MM.1S (cell line): ENCODE measurements at regions not wholly inside any gene's neighbourhood (a gene's known extent, or its start where the extent isn't known, plus 50 kb on each side); places are given as distances from the start of the nearest gene placed in this dataset.

Source experiments
- DNase-seq: peaks from one replicate; pipeline ENCODE4 v3.0.0-alpha.2; 2015
- H2AFZ ChIP-seq: fragments of 300-600 bp; sonication (generic); 2 replicates; pipeline ENCODE4 v1.6.0; 2016; ENCODE audit warnings: antibody characterized with exemption, low read length
- H3F3A ChIP-seq: fragments of 300-600 bp; sonication (generic); 2 replicates; pipeline ENCODE4 v1.6.1; 2016; ENCODE audit warnings: mild to moderate bottlenecking, antibody characterized with exemption, low read length, moderate library complexity, mixed read lengths; ENCODE audit not compliant: insufficient read depth
- H3K27ac ChIP-seq: fragments of 300-600 bp; sonication (generic); 2 replicates; pipeline ENCODE4 v1.5.1; 2016; ENCODE audit warnings: mild to moderate bottlenecking, low read length
- H3K27me3 ChIP-seq: fragments of 300-600 bp; sonication (generic); replicated peaks from 2 replicates; pipeline ENCODE4 v1.6.0; 2016; ENCODE audit warnings: low read length; ENCODE audit not compliant: insufficient read depth
- H3K36me3 ChIP-seq: fragments of 300-600 bp; sonication (generic); replicated peaks from 2 replicates; pipeline ENCODE4 v1.6.1; 2016; ENCODE audit warnings: mild to moderate bottlenecking, low read length, mixed read lengths; ENCODE audit not compliant: insufficient read depth
- H3K4me1 ChIP-seq: fragments of 300-600 bp; sonication (generic); 2 replicates; pipeline ENCODE4 v1.6.1; 2016; ENCODE audit warnings: low read length, mixed read lengths
- H3K4me2 ChIP-seq: fragments of 300-600 bp; sonication (generic); 2 replicates; pipeline ENCODE4 v1.6.0; 2016; ENCODE audit warnings: low read depth, low read length
- H3K4me3 ChIP-seq: fragments of 300-600 bp; sonication (generic); 2 replicates; pipeline ENCODE4 v1.5.1; 2016; ENCODE audit warnings: low read length, mixed read lengths
- H3K79me2 ChIP-seq: fragments of 300-600 bp; sonication (generic); 2 replicates; pipeline ENCODE4 v1.6.1; 2016; ENCODE audit warnings: mixed run types, low read length, mixed read lengths
- H3K9ac ChIP-seq: fragments of 300-600 bp; sonication (generic); 2 replicates; pipeline ENCODE4 v1.6.1; 2016; ENCODE audit warnings: low read length, mixed read lengths
- H3K9me2 ChIP-seq: fragments of 300-600 bp; sonication (generic); replicated peaks from 2 replicates; pipeline ENCODE4 v1.6.1; 2016; ENCODE audit warnings: mild to moderate bottlenecking, low read length, mixed read lengths; ENCODE audit not compliant: insufficient read depth
- H3K9me3 ChIP-seq: fragments of 300-600 bp; sonication (generic); replicated peaks from 2 replicates; pipeline ENCODE4 v1.6.1; 2016; ENCODE audit warnings: mild to moderate bottlenecking, low read length, mixed read lengths; ENCODE audit not compliant: insufficient read depth
- H4K20me1 ChIP-seq: fragments of 300-600 bp; sonication (generic); 2 replicates; pipeline ENCODE4 v1.6.1; 2016; ENCODE audit warnings: mild to moderate bottlenecking, low read length, moderate library complexity, mixed read lengths; ENCODE audit not compliant: insufficient read depth
- EZH2 ChIP-seq: fragments of 300-600 bp; sonication (generic); optimal IDR thresholded peaks from 2 replicates; pipeline ENCODE3; 2017; ENCODE audit warnings: low read depth, mild to moderate bottlenecking, antibody characterized with exemption, low read length, mixed read lengths
- EZH2phosphoT487 ChIP-seq: fragments of 300-600 bp; sonication (generic); IDR thresholded peaks from 2 replicates; pipeline ENCODE4 v1.6.1; 2018; ENCODE audit warnings: antibody characterized with exemption, low read length
- TF ChIP-seq, protein P1 (sequence below): fragments of 300-600 bp; sonication (generic); IDR thresholded peaks from 2 replicates; pipeline ENCODE4 v1.5.1; 2016; ENCODE audit warnings: antibody characterized with exemption, low read length, mixed read lengths

DNA sequence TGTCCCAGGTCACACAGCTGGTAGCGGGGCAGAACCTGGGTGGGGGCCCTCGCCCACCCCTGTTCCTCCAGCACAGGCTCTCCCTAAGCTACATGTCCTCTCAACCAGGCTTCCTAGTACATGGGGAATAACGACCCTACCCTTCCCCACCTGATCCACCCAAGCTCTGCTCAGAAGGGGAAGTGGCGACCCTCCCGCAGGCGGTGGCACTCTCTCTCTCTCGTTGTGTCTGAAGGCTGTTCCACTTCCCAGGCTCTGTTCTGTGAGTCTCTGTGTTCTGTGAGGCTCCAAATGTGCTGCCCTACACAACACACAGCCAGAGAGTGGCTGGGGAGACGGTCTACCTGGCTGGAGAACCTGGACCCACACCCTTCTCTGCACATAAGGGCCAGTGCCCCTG, 135.8 kb downstream of the COPS8 start:
- H2AFZ ChIP-seq = no peak overlapping the region
- H3K79me2 ChIP-seq = no peaks in the 10 kb centered on the region
- no peak overlapping the region for H3K4me3 ChIP-seq
- no peaks in the 10 kb centered on the region for H3K27me3 ChIP-seq
- no peak overlapping the region for H3K27ac ChIP-seq
- DNase-seq = no peak
- H3K4me2 ChIP-seq = no peak overlapping the region
- no peaks in the 10 kb centered on the region for H4K20me1 ChIP-seq
- no peaks in the 10 kb centered on the region for H3K9me3 ChIP-seq
- no peaks in the 10 kb centered on the region for H3K9me2 ChIP-seq
- no peak overlapping the region for H3K9ac ChIP-seq
- H3K4me1 ChIP-seq = no peaks in the 10 kb centered on the region
- no peaks in the 10 kb centered on the region for H3F3A ChIP-seq
- no peaks in the 10 kb centered on the region for H3K36me3 ChIP-seq
- TF ChIP-seq EZH2 (no peak), EZH2phosphoT487 (no peak)
- TF ChIP-seq, protein P1, sequence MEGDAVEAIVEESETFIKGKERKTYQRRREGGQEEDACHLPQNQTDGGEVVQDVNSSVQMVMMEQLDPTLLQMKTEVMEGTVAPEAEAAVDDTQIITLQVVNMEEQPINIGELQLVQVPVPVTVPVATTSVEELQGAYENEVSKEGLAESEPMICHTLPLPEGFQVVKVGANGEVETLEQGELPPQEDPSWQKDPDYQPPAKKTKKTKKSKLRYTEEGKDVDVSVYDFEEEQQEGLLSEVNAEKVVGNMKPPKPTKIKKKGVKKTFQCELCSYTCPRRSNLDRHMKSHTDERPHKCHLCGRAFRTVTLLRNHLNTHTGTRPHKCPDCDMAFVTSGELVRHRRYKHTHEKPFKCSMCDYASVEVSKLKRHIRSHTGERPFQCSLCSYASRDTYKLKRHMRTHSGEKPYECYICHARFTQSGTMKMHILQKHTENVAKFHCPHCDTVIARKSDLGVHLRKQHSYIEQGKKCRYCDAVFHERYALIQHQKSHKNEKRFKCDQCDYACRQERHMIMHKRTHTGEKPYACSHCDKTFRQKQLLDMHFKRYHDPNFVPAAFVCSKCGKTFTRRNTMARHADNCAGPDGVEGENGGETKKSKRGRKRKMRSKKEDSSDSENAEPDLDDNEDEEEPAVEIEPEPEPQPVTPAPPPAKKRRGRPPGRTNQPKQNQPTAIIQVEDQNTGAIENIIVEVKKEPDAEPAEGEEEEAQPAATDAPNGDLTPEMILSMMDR = no peak

- no peaks in the 10 kb centered on the region for H3K9me3 ChIP-seq
- no peaks in the 10 kb centered on the region for H3K27me3 ChIP-seq
- no peak overlapping the region for H3K4me2 ChIP-seq
- no peak overlapping the region for H2AFZ ChIP-seq
- no peaks in the 10 kb centered on the region for H3F3A ChIP-seq
- H3K9me2 ChIP-seq = no peaks in the 10 kb centered on the region
- DNase-seq = no peak
- no peaks in the 10 kb centered on the region for H4K20me1 ChIP-seq
- no peaks in the 10 kb centered on the region for H3K36me3 ChIP-seq
- H3K4me1 ChIP-seq = no peaks in the 10 kb centered on the region
- H3K79me2 ChIP-seq = no peaks in the 10 kb centered on the region
- TF ChIP-seq, protein P1 = no peak
- TF ChIP-seq EZH2phosphoT487 (no peak), EZH2 (no peak)
- H3K27ac ChIP-seq = no peak overlapping the region
- no peak overlapping the region for H3K4me3 ChIP-seq
- H3K9ac ChIP-seq = no peak overlapping the region
These were observed 136.5 kb downstream of the COPS8 start for GRCh38 chr2:237222178-237222577.

DNA sequence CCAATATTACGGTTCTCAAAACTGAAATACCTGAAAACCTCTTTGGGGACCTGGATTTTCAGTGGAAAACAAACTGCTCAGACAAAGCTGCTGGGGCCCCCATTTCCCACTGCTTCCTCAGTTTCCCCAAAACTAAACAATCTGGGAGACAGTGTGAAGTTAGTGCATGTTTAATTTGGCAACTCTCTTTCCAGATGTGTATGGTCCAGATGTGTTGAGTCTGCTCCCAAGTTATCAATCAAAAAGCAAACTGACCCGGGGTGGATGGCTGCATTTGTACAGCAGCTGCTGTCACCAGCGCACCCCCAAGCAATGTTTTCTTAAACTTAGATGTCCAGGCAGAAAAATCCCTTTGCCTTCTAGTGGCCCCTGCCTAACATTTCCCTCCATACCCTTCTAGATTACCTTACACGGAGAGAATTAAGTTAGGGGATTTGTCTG, 136.9 kb downstream of the COPS8 start:
- no peaks in the 10 kb centered on the region for H3K4me1 ChIP-seq
- no peak overlapping the region for H3K27ac ChIP-seq
- no peak overlapping the region for H3K9ac ChIP-seq
- no peaks in the 10 kb centered on the region for H3K27me3 ChIP-seq
- H3K9me2 ChIP-seq = no peaks in the 10 kb centered on the region
- TF ChIP-seq, protein P1 = no peak
- TF ChIP-seq EZH2 (no peak), EZH2phosphoT487 (no peak)
- no peaks in the 10 kb centered on the region for H3F3A ChIP-seq
- no peaks in the 10 kb centered on the region for H4K20me1 ChIP-seq
- no peak overlapping the region for H2AFZ ChIP-seq
- no peak for DNase-seq
- H3K9me3 ChIP-seq = no peaks in the 10 kb centered on the region
- H3K4me3 ChIP-seq = no peak overlapping the region
- no peak overlapping the region for H3K4me2 ChIP-seq
- no peaks in the 10 kb centered on the region for H3K36me3 ChIP-seq
- no peaks in the 10 kb centered on the region for H3K79me2 ChIP-seq
